Neural cell (in vitro differentiated cells): ENCODE measurements at regions not wholly inside any gene's neighbourhood (a gene's known extent, or its start where the extent isn't known, plus 50 kb on each side); places are given as distances from the start of the nearest gene placed in this dataset.

ENCODE experiments used
- EP300 ChIP-seq: fragments of 450-650 bp; conservative IDR thresholded peaks from 2 replicates; pipeline ENCODE4 v1.6.1; 2014; ENCODE audit warnings: antibody characterized with exemption, mild to moderate bottlenecking, moderate library complexity; ENCODE audit not compliant: poor library complexity, severe bottlenecking
- EZH2 ChIP-seq: fragments of 200-600, 300-800 bp; shearing (Covaris generic), sonication (generic); IDR thresholded peaks from 2 replicates; pipeline ENCODE4 v1.6.1; 2014; ENCODE audit warnings: antibody characterized with exemption, low read length, borderline replicate concordance, mild to moderate bottlenecking; ENCODE audit not compliant: insufficient read depth, poor library complexity, severe bottlenecking
- SMC3 ChIP-seq: fragments of 450-650 bp; conservative IDR thresholded peaks from 2 replicates; pipeline ENCODE4 v1.6.1; 2014; ENCODE audit warnings: antibody characterized with exemption, mild to moderate bottlenecking, moderate library complexity; ENCODE audit not compliant: poor library complexity
- TF ChIP-seq, protein P1 (sequence below): fragments of 450-650 bp; IDR thresholded peaks from 2 replicates; pipeline ENCODE4 v1.5.1; 2014; ENCODE audit warnings: antibody characterized with exemption, mild to moderate bottlenecking, moderate library complexity; ENCODE audit not compliant: poor library complexity, severe bottlenecking

DNA sequence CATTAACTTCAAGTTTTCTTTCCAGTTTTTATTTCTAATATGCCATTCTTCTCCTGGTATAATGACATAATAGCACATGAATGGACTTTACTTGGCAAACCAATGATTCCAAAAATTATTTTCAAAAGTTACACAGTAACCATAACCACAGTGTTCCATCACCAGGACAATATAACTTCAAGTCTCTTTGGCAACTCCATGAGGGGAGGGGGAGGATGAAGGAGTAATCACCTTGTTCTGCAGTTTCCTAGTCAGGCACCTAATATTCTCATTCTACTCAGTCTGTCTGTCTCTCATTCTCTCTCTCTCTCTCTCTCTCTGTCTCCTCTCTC is 66.6 kb downstream of the BTG1 start:
- TF ChIP-seq, protein P1, sequence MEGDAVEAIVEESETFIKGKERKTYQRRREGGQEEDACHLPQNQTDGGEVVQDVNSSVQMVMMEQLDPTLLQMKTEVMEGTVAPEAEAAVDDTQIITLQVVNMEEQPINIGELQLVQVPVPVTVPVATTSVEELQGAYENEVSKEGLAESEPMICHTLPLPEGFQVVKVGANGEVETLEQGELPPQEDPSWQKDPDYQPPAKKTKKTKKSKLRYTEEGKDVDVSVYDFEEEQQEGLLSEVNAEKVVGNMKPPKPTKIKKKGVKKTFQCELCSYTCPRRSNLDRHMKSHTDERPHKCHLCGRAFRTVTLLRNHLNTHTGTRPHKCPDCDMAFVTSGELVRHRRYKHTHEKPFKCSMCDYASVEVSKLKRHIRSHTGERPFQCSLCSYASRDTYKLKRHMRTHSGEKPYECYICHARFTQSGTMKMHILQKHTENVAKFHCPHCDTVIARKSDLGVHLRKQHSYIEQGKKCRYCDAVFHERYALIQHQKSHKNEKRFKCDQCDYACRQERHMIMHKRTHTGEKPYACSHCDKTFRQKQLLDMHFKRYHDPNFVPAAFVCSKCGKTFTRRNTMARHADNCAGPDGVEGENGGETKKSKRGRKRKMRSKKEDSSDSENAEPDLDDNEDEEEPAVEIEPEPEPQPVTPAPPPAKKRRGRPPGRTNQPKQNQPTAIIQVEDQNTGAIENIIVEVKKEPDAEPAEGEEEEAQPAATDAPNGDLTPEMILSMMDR, result no peak
- no peak for TF ChIP-seq EP300
- no peak for TF ChIP-seq SMC3
- TF ChIP-seq EZH2, result no peak
